GM12873 (cell line): ENCODE measurements at regions not wholly inside any gene's neighbourhood (a gene's known extent, or its start where the extent isn't known, plus 50 kb on each side); places are given as distances from the start of the nearest gene placed in this dataset.

Experiments
- CTCF ChIP-seq: IDR thresholded peaks from 2 replicates; pipeline ENCODE4 v1.5.1; 2012; ENCODE audit warnings: low read depth, mild to moderate bottlenecking, moderate library complexity, low read length, control low read depth; ENCODE audit not compliant: insufficient read depth; ENCODE audit errors: missing control alignments

GRCh38 chr4:115190529-115190928 lies 77.1 kb upstream of the NDST4 start:
- no peak for TF ChIP-seq CTCF

GRCh38 chr4:115187136-115187535 lies 73.7 kb upstream of the NDST4 start:
- TF ChIP-seq CTCF = no peak

GRCh38 chr4:115171220-115171619 lies 57.8 kb upstream of the NDST4 start:
- no peak for TF ChIP-seq CTCF

- no peak for TF ChIP-seq CTCF
Observed at GRCh38 chr4:115165503-115165902, 52.1 kb upstream of the NDST4 start.
